ENCODE measurements at regions not wholly inside any gene's neighbourhood (a gene's known extent, or its start where the extent isn't known, plus 50 kb on each side); places are given as distances from the start of the nearest gene placed in this dataset.

DNA sequence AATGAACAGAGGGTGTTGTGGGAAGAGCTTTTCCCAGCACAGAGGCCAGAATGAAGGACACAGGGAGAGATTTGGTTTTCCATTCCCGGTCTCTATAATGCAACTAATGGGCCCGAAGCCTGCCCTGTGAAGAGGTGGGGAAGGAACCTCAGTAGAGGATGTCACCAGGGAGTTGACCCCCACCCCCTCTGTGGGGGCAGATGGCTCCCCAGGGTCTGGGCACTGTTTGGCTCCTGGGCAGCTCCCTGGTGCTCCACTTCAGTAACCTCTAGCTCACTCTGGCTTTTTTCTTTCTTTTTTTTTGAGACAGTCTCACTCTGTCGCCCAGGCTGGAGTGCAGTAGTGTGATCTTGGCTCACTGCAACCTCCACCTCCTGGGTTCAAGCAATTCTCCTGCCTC is 109.1 kb upstream of the DLG1 start (continued):
- TF ChIP-seq CHD7 (IDR thresholded peaks at IDR 0.05; ENCODE audit: insufficient replicate concordance, low read length) (no peak), E2F6 (IDR thresholded peaks at IDR 0.05) (no peak), ZNF274 (IDR thresholded peaks at IDR 0.05; ENCODE audit: borderline replicate concordance, extremely low read depth, low read length) (no peak), GABPA (IDR thresholded peaks at IDR 0.05; ENCODE audit: borderline replicate concordance, insufficient read depth, low read length) (no peak), TEAD4 (IDR thresholded peaks at IDR 0.05; ENCODE audit: low read depth, low read length) (no peak), SRF (IDR thresholded peaks at IDR 0.05; ENCODE audit: low read depth, low read length) (no peak), KDM5A (IDR thresholded peaks at IDR 0.05; ENCODE audit: low read length) (no peak), CEBPB (IDR thresholded peaks at IDR 0.05; ENCODE audit: low read depth, low read length) (no peak), NANOG (IDR thresholded peaks at IDR 0.05; ENCODE audit: insufficient read depth, low read depth, low read length, poor library complexity, severe bottlenecking) (no peak)

Measured in H1 (cell line).